CD4-positive, alpha-beta T cell (primary cell): ENCODE measurements at regions not wholly inside any gene's neighbourhood (a gene's known extent, or its start where the extent isn't known, plus 50 kb on each side); places are given as distances from the start of the nearest gene placed in this dataset.

Experiments used
- ATAC-seq: fragments of 200-7000 bp; cut with Tn5 transposase; one replicate; pipeline ENCODE4 v1.10.0; 2022; ENCODE audit warnings: mild to moderate bottlenecking; ENCODE audit not compliant: poor library complexity
- CTCF ChIA-PET: fragments of 350-600 bp; sonication (Branson Sonifier 250); formaldehyde crosslinking; loops from one replicate; lab custom pipeline; 2021; ENCODE audit warnings: antibody characterized with exemption, inconsistent platforms; lab: Charles Lee
- POLR2A ChIA-PET: fragments of 350-600 bp; sonication (Branson Sonifier 250); formaldehyde crosslinking; loops from one replicate; lab custom pipeline; 2021; ENCODE audit warnings: antibody characterized with exemption, inconsistent platforms; lab: Charles Lee
- DNase-seq, 14 experiments: peaks; one replicate each; pipeline ENCODE4 v3.0.0-alpha.2; 2013 to 2020; ENCODE audit warnings: mixed read lengths in 2 of 14
- H3K27ac ChIP-seq, 2 donors: one replicate each; pipeline versions ENCODE4 v1.5.1 to v1.7.0; 2013; ENCODE audit warnings: low read length in 2 of 2, low read depth in 1 of 2, mild to moderate bottlenecking in 1 of 2
- H3K27me3 ChIP-seq, 2 experiments: 1 replicate in 1 of 2; 2 replicates in 1 of 2; pipeline versions ENCODE4 v1.6.1 to v1.7.0; 2013; ENCODE audit warnings: low read length in 2 of 2, control low read depth in 1 of 2, mild to moderate bottlenecking in 1 of 2, moderate library complexity in 1 of 2; ENCODE audit not compliant: insufficient read depth in 2 of 2, control insufficient read depth in 1 of 2
- H3K36me3 ChIP-seq: one replicate; pipeline ENCODE4 v1.6.1; 2013; ENCODE audit warnings: low read length, control low read depth; ENCODE audit not compliant: insufficient read depth
- H3K4me1 ChIP-seq: one replicate; pipeline ENCODE4 v1.6.1; 2013; ENCODE audit warnings: low read length, control low read depth; ENCODE audit not compliant: insufficient read depth
- H3K4me3 ChIP-seq: one replicate; pipeline ENCODE4 v1.5.1; 2013; ENCODE audit warnings: mild to moderate bottlenecking, low read length, moderate library complexity
- H3K9me3 ChIP-seq, 2 experiments: 1 replicate in 1 of 2; 2 replicates in 1 of 2; pipeline versions ENCODE4 v1.6.1 to v1.7.0; 2013; ENCODE audit warnings: low read length in 2 of 2, mild to moderate bottlenecking in 2 of 2, control low read depth in 1 of 2, moderate library complexity in 1 of 2; ENCODE audit not compliant: control insufficient read depth in 1 of 2, insufficient read depth in 1 of 2
- H3K27ac Mint-ChIP-seq: one replicate; pipeline ENCODE4 v1.8.0; 2020; ENCODE audit warnings: mixed read lengths
- H3K27me3 Mint-ChIP-seq: one replicate; pipeline ENCODE4 v1.8.0; 2021; ENCODE audit warnings: mixed read lengths
- H3K36me3 Mint-ChIP-seq: one replicate; pipeline ENCODE4 v1.8.0; 2021; ENCODE audit warnings: low read depth, mixed read lengths
- H3K4me1 Mint-ChIP-seq: one replicate; pipeline ENCODE4 v1.8.0; 2021; ENCODE audit warnings: low read depth, mixed read lengths
- H3K4me3 Mint-ChIP-seq: one replicate; pipeline ENCODE4 v1.8.0; 2020; ENCODE audit warnings: mild to moderate bottlenecking, mixed read lengths
- H3K9me3 Mint-ChIP-seq: one replicate; pipeline ENCODE4 v1.8.0; 2020; ENCODE audit warnings: mixed read lengths
- intact Hi-C, 2 experiments: fragments of 100-400 bp; cut with DNase I in 1 of 2; cut with micrococcal nuclease in 1 of 2; formaldehyde crosslinking; loops; one replicate each; pipeline versions ENCODE4 v1.15.1 to v1.9.0; 2023 to 2025; cut with DNase I, micrococcal nuclease
- TF ChIP-seq, protein P1 (sequence below): fragments of 200-600 bp; IDR thresholded peaks from one replicate; pipeline ENCODE4 v1.8.0; 2022; ENCODE audit warnings: antibody characterized with exemption, mild to moderate bottlenecking

DNA sequence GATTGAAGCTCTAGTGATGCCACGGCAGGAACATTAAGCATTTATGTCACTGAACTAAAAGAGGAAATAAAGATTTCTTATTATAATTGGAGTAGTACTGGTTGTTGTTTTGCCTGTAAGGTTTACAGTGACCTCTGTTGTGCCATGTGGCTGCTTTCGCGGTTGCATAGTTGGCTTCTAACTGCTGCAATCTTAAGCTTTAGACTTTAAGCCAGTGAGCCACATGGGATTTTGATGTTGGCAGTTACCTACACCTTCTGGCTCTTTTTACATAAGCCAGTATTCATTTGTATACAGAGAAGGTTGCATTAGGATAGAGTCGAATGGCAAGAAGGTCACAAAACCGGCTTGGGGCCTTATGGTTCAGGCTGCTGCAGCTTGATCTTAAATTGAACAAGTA is 1311.6 kb downstream of the RAPGEF2 start:
- Mint-ChIP-seq H3K4me3 (no peak overlapping the region), H3K36me3 (no peaks in the 10 kb centered on the region), H3K4me1 (no peaks in the 10 kb centered on the region), H3K9me3 (peaks cover 8% of the 10 kb centered on the region), H3K27me3 (no peaks in the 10 kb centered on the region), H3K27ac (no peak overlapping the region)
- CTCF ChIA-PET, result no interaction called here
- ATAC-seq, result no peak
- POLR2A ChIA-PET, result no interaction called here
- H3K4me1 ChIP-seq, result no peaks in the 10 kb centered on the region
- intact Hi-C loops, result no loop called here
- no peak for DNase-seq
- H3K27me3 ChIP-seq, result no peaks in the 10 kb centered on the region
- no peak overlapping the region for H3K4me3 ChIP-seq
- no peak overlapping the region for H3K27ac ChIP-seq
- TF ChIP-seq, protein P1, sequence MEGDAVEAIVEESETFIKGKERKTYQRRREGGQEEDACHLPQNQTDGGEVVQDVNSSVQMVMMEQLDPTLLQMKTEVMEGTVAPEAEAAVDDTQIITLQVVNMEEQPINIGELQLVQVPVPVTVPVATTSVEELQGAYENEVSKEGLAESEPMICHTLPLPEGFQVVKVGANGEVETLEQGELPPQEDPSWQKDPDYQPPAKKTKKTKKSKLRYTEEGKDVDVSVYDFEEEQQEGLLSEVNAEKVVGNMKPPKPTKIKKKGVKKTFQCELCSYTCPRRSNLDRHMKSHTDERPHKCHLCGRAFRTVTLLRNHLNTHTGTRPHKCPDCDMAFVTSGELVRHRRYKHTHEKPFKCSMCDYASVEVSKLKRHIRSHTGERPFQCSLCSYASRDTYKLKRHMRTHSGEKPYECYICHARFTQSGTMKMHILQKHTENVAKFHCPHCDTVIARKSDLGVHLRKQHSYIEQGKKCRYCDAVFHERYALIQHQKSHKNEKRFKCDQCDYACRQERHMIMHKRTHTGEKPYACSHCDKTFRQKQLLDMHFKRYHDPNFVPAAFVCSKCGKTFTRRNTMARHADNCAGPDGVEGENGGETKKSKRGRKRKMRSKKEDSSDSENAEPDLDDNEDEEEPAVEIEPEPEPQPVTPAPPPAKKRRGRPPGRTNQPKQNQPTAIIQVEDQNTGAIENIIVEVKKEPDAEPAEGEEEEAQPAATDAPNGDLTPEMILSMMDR, result no peak
- H3K9me3 ChIP-seq, result no peaks in the 10 kb centered on the region
- no peaks in the 10 kb centered on the region for H3K36me3 ChIP-seq

DNA sequence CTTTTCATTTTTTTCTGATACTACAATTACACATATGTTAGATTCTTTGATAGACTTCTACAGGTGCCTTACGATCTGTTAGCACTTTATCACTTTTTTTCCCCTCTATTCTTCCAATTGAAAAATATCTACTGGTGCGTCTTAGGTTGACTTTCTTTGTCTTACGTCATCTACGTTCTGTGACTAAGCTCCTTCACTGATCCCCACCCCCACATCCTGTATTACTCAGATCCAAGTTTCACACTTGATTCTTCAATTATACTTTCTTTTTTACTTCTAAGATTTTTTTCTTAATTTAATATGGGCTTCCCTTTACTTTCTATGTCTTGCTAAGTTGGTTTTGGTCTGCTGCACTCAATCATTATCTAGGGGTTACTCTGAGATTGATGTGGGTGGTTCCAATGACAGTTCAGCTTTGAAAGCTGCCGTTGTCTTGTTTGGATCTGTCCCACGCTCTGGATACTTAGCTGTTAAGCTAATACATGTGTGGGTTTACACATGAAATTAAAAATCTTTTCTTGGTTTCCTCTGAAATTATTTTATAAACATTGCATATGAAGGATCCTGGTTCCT is 1321.1 kb downstream of the RAPGEF2 start:
- Mint-ChIP-seq H3K4me1 (no peaks in the 10 kb centered on the region), H3K9me3 (peaks cover 7% of the 10 kb centered on the region), H3K36me3 (no peaks in the 10 kb centered on the region), H3K4me3 (no peak overlapping the region), H3K27me3 (no peaks in the 10 kb centered on the region), H3K27ac (no peak overlapping the region)
- no peak for DNase-seq
- H3K36me3 ChIP-seq, result no peaks in the 10 kb centered on the region
- ATAC-seq, result no peak
- CTCF ChIA-PET, result no interaction called here
- POLR2A ChIA-PET, result no interaction called here
- no peaks in the 10 kb centered on the region for H3K27me3 ChIP-seq
- intact Hi-C loops, result no loop called here
- peaks cover 0 to 3% of the 10 kb centered on the region in 2 experiments for H3K9me3 ChIP-seq
- TF ChIP-seq, protein P1, result no peak
- H3K4me3 ChIP-seq, result no peak overlapping the region
- H3K4me1 ChIP-seq, result no peaks in the 10 kb centered on the region
- H3K27ac ChIP-seq, result no peak overlapping the region

- Mint-ChIP-seq H3K36me3 (no peaks in the 10 kb centered on the region), H3K27ac (no peak overlapping the region), H3K27me3 (no peaks in the 10 kb centered on the region), H3K4me1 (no peaks in the 10 kb centered on the region), H3K4me3 (no peak overlapping the region), H3K9me3 (peaks cover 9% of the 10 kb centered on the region)
- H3K9me3 ChIP-seq, result peaks cover 3 to 4% of the 10 kb centered on the region in 2 experiments
- POLR2A ChIA-PET, result no interaction called here
- TF ChIP-seq, protein P1, result no peak
- H3K36me3 ChIP-seq, result no peaks in the 10 kb centered on the region
- no peaks in the 10 kb centered on the region for H3K4me1 ChIP-seq
- no peak overlapping the region for H3K4me3 ChIP-seq
- DNase-seq, result no peak
- intact Hi-C loops, result no loop called here
- no peaks in the 10 kb centered on the region for H3K27me3 ChIP-seq
- CTCF ChIA-PET, result no interaction called here
- no peak for ATAC-seq
- no peak overlapping the region for H3K27ac ChIP-seq
These were observed 1323.4 kb downstream of the RAPGEF2 start for GRCh38 chr4:160426233-160426632.
